Endothelial cell of umbilical vein (primary cell): ENCODE measurements at regions not wholly inside any gene's neighbourhood (a gene's known extent, or its start where the extent isn't known, plus 50 kb on each side); places are given as distances from the start of the nearest gene placed in this dataset.

ENCODE experiments used
- BruUV-seq: library from RNA; stranded (reverse); fragments of 400-500 nt; replicated peaks from 2 replicates; lab custom pipeline; 2021; lab: Mats Ljungman, UMichigan
- CTCF ChIA-PET: fragments of 300-600, 350-600 bp; sonication (Branson Sonifier 250); formaldehyde crosslinking; loops from one replicate; lab custom pipeline; 2021; ENCODE audit warnings: antibody characterized with exemption, inconsistent platforms; lab: Charles Lee
- POLR2A ChIA-PET: fragments of 300-600, 350-600 bp; sonication (Branson Sonifier 250); formaldehyde crosslinking; loops from one replicate; lab custom pipeline; 2021; ENCODE audit warnings: antibody characterized with exemption, inconsistent platforms; lab: Charles Lee
- DNase-seq: peaks from one replicate; pipeline ENCODE4 v3.0.0-alpha.2; 2011; ENCODE audit warnings: low read depth, low spot score
- FAIRE-seq: peaks from 2 replicates; lab custom pipeline; 2011; peaks lifted over from hg19 to GRCh38; lab: Jason Lieb, UNC
- H2AFZ ChIP-seq: 2 replicates; pipeline ENCODE4 v1.6.0; 2012; ENCODE audit warnings: low read depth, low read length, control low read depth, inconsistent platforms
- H3K27ac ChIP-seq: 2 replicates; pipeline ENCODE4 v1.5.1; 2011; ENCODE audit warnings: low read depth, mild to moderate bottlenecking, control low read depth, low read length, moderate library complexity; ENCODE audit not compliant: insufficient read depth
- H3K27me3 ChIP-seq, 2 experiments: 2 replicates each; pipeline versions ENCODE4 v1.6.0 to v1.6.1; 2011; ENCODE audit warnings: low read length in 2 of 2, mixed read lengths in 1 of 2; ENCODE audit not compliant: control insufficient read depth in 2 of 2, insufficient read depth in 2 of 2
- H3K36me3 ChIP-seq, 2 experiments: 2 replicates in 1 of 2; 3 replicates in 1 of 2; pipeline ENCODE4 v1.5.1; 2011; ENCODE audit warnings: low read length in 2 of 2, mild to moderate bottlenecking in 1 of 2, moderate library complexity in 1 of 2; ENCODE audit not compliant: control insufficient read depth in 2 of 2, insufficient read depth in 2 of 2; ENCODE audit errors: extremely low read depth in 1 of 2
- H3K4me1 ChIP-seq: 3 replicates; pipeline ENCODE4 v1.5.1; 2011; ENCODE audit warnings: mild to moderate bottlenecking, low read length; ENCODE audit not compliant: control insufficient read depth, insufficient read depth; ENCODE audit errors: extremely low read depth
- H3K4me2 ChIP-seq: 2 replicates; pipeline ENCODE4 v1.6.1; 2011; ENCODE audit warnings: low read length, control low read depth, mixed read lengths; ENCODE audit not compliant: insufficient read depth
- H3K4me3 ChIP-seq, 3 experiments: fragments of 200-600 bp in 1 of 3; sonication (generic), shearing (Covaris generic) in 1 of 3; replicated peaks in 1 of 3; 2 replicates each; pipeline ENCODE4 v1.5.1; 2011 to 2016; ENCODE audit warnings: control low read depth in 3 of 3, low read length in 3 of 3, mild to moderate bottlenecking in 2 of 3, inconsistent platforms in 1 of 3, low read depth in 1 of 3, moderate library complexity in 1 of 3; ENCODE audit not compliant: insufficient read depth in 1 of 3
- H3K79me2 ChIP-seq: 2 replicates; pipeline ENCODE4 v1.6.0; 2012; ENCODE audit warnings: low read length, inconsistent platforms; ENCODE audit not compliant: control insufficient read depth, insufficient read depth
- H3K9ac ChIP-seq: replicated peaks from 2 replicates; pipeline ENCODE3; 2011; ENCODE audit warnings: low read length, control low read depth; ENCODE audit not compliant: insufficient read depth; ENCODE audit errors: extremely low read depth
- H3K9me1 ChIP-seq: replicated peaks from 3 replicates; pipeline ENCODE4 v1.6.0; 2011; ENCODE audit warnings: mild to moderate bottlenecking, low read length; ENCODE audit not compliant: control insufficient read depth, insufficient read depth; ENCODE audit errors: extremely low read depth
- H3K9me3 ChIP-seq: replicated peaks from 2 replicates; pipeline ENCODE4 v1.5.1; 2012; ENCODE audit warnings: low read length, inconsistent platforms; ENCODE audit not compliant: control insufficient read depth, insufficient read depth
- H4K20me1 ChIP-seq: replicated peaks from 2 replicates; pipeline ENCODE3; 2011; ENCODE audit warnings: mild to moderate bottlenecking, low read length; ENCODE audit not compliant: control insufficient read depth, insufficient read depth; ENCODE audit errors: extremely low read depth
- CTCF ChIP-seq, 2 donors: IDR thresholded peaks; 1 replicate in 1 of 2; 2 replicates in 1 of 2; pipeline ENCODE4 v1.5.1; 2011; ENCODE audit warnings: low read length in 2 of 2, mild to moderate bottlenecking in 2 of 2, moderate library complexity in 2 of 2, control low read depth in 1 of 2, inconsistent platforms in 1 of 2, low read depth in 1 of 2; ENCODE audit not compliant: insufficient read depth in 1 of 2; ENCODE audit errors: extremely low read depth in 1 of 2
- EZH2 ChIP-seq: IDR thresholded peaks from 2 replicates; pipeline ENCODE4 v1.6.1; 2012; ENCODE audit warnings: borderline replicate concordance, low read depth, mild to moderate bottlenecking, moderate library complexity, low read length, inconsistent platforms; ENCODE audit not compliant: severe bottlenecking
- FOS ChIP-seq: IDR thresholded peaks from 2 replicates; pipeline ENCODE4 v1.6.1; 2011; ENCODE audit warnings: mild to moderate bottlenecking, low read length, moderate library complexity, borderline replicate concordance; ENCODE audit not compliant: insufficient read depth
- GATA2 ChIP-seq: IDR thresholded peaks from 2 replicates; pipeline ENCODE4 v1.7.0; 2011; ENCODE audit warnings: low read depth, mild to moderate bottlenecking, moderate library complexity, mixed read lengths, low read length; ENCODE audit not compliant: insufficient read length, insufficient read depth
- JUN ChIP-seq: IDR thresholded peaks from 2 replicates; pipeline ENCODE4 v1.6.1; 2011; ENCODE audit warnings: borderline replicate concordance, low read depth; ENCODE audit not compliant: insufficient read length, insufficient read depth
- MAX ChIP-seq: IDR thresholded peaks from 2 replicates; pipeline ENCODE4 v1.6.1; 2011; ENCODE audit not compliant: insufficient read depth, insufficient read length
- MYC ChIP-seq: IDR thresholded peaks from one replicate; pipeline ENCODE4 v1.6.1; 2011; ENCODE audit warnings: mild to moderate bottlenecking, low read depth, low read length
- POLR2A ChIP-seq: IDR thresholded peaks from 2 replicates; pipeline ENCODE4 v1.6.1; 2012; ENCODE audit warnings: low read depth, mild to moderate bottlenecking, control low read depth, low read length
- POLR2AphosphoS5 ChIP-seq: IDR thresholded peaks from 2 replicates; pipeline ENCODE4 v1.6.1; 2012; ENCODE audit warnings: low read depth, mild to moderate bottlenecking, control low read depth, low read length, moderate library complexity; ENCODE audit not compliant: insufficient read depth
- dilution Hi-C: fragments of 300-500 bp; cut with MboI; formaldehyde crosslinking; loops from one replicate; pipeline ENCODE4 v1.15.0; 2019; ENCODE audit warnings: low sequenced_read_pairs; ENCODE audit not compliant: extremely low pct_ligation_motif_present
- intact Hi-C: fragments of 100-400 bp; cut with micrococcal nuclease; formaldehyde crosslinking; loops from one replicate; pipeline ENCODE4 v1.10.0; 2022

- dilution Hi-C loops (no loop called here), intact Hi-C loops (no loop called here)
- ChIA-PET POLR2A (no interaction called here), CTCF (no interaction called here)
- DNase-seq (no peak), FAIRE-seq (no peak)
- no peaks in the 10 kb centered on the region for H3K79me2 ChIP-seq
- no peak overlapping the region for H3K4me2 ChIP-seq
- no peak overlapping the region for H3K9ac ChIP-seq
- no peaks in the 10 kb centered on the region for H3K36me3 ChIP-seq
- no peak for TF ChIP-seq MAX
- TF ChIP-seq FOS: no peak
- TF ChIP-seq MYC: no peak
- TF ChIP-seq POLR2A: no peak
- TF ChIP-seq CTCF (IDR thresholded peaks at IDR 0.05; ENCODE audit: extremely low read depth in 1 of 2, insufficient read depth in 1 of 2, low read depth in 1 of 2, low read length in 2 of 2): no peak
- no peak for TF ChIP-seq JUN
- TF ChIP-seq GATA2: no peak
- H2AFZ ChIP-seq: no peak overlapping the region
- no peaks in the 10 kb centered on the region for H4K20me1 ChIP-seq
- H3K27me3 ChIP-seq: no peaks in the 10 kb centered on the region
- no peaks in the 10 kb centered on the region for H3K9me1 ChIP-seq
- BruUV-seq: no TSS peak
- H3K9me3 ChIP-seq: no peaks in the 10 kb centered on the region
- no peak overlapping the region for H3K4me3 ChIP-seq
- H3K4me1 ChIP-seq: no peaks in the 10 kb centered on the region
- no peak overlapping the region for H3K27ac ChIP-seq
Observed at GRCh38 chr2:226439337-226439736, 360.3 kb downstream of the IRS1 start.

- DNase-seq: no peak
- H3K4me2 ChIP-seq: no peak overlapping the region
- CTCF ChIA-PET: no interaction called here
Observed at GRCh38 chr2:226435146-226435545, 364.5 kb downstream of the IRS1 start.

More at GRCh38 chr2:226435146-226435545, 364.5 kb downstream of the IRS1 start:
- Histone ChIP-seq H2AFZ (no peak overlapping the region), H3K4me1 (no peaks in the 10 kb centered on the region), H3K9me3 (no peaks in the 10 kb centered on the region), H3K27me3 (no peaks in the 10 kb centered on the region), H3K9me1 (no peaks in the 10 kb centered on the region), H3K4me3 (no peak overlapping the region), H3K27ac (no peak overlapping the region), H4K20me1 (no peaks in the 10 kb centered on the region), H3K9ac (no peak overlapping the region), H3K79me2 (no peaks in the 10 kb centered on the region), H3K36me3 (no peaks in the 10 kb centered on the region)
- intact Hi-C loops (no loop called here), dilution Hi-C loops (no loop called here)
- no TSS peak for BruUV-seq
- TF ChIP-seq MAX (no peak), FOS (no peak), CTCF (IDR thresholded peaks at IDR 0.05; ENCODE audit: extremely low read depth in 1 of 2, insufficient read depth in 1 of 2, low read depth in 1 of 2, low read length in 2 of 2) (no peak), POLR2AphosphoS5 (no peak), GATA2 (no peak), MYC (no peak), EZH2 (no peak), JUN (no peak), POLR2A (no peak)
- FAIRE-seq: no peak
- POLR2A ChIA-PET: no interaction called here
